ENCODE measurements at regions not wholly inside any gene's neighbourhood (a gene's known extent, or its start where the extent isn't known, plus 50 kb on each side); places are given as distances from the start of the nearest gene placed in this dataset.

DNA sequence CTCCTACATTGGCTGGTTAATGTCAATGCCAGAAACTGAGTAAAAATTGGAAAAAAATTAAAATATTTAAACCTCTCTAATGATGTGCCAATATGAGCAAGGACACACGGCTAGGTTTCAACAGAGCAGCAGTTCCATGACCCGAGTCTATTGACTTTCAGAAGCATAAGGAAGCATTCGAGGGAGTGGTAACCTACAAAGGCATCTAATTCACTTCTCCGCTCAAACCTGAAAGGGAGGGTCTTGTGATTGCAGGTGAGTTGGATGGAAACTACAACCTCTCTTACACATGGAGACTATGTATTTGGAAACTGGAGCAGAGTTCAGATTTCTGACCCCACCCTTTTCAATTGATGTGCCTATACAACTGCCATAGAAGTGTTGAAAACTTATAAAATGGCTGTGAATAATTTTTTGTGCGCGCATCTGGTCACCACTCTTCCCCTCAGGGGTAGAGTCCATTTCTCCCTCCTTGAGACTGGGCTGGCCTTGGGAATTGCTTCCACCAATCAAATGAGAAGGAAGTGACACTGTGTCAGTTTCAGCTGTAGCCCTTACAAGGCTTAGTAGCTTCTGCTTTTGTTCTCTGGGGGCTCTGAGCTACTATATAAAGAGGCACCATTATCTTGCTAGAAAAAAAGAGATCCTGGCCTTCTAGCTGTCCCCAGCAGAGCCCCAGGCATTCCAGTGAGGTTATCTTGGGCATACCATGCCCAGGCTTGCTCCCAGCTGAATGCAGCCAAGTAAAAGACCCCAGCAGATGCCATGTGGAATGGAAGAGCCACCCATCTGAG, 278.0 kb downstream of the EPHA4 start:
- DNase-seq = no peak

DNA sequence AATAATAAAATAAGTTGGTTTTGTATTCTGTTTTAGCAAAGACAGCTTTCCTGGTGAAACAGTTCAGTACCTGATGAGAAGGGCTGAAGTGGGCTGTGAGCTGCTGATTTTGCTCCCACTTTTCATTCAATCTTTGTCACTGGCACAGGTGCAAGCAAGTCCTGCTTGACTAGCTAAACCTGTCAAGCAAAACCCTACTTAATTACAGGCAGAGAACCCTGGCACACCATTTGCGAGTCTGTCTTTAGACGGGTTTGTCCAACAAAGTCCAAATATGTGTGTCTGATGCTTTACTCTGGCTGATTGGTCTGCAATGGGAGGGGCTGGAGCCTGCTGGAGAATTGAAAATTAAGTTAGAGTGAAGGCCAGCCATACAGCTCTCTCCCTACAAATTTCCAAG, 267.2 kb downstream of the EPHA4 start:
- no peak for DNase-seq

DNA sequence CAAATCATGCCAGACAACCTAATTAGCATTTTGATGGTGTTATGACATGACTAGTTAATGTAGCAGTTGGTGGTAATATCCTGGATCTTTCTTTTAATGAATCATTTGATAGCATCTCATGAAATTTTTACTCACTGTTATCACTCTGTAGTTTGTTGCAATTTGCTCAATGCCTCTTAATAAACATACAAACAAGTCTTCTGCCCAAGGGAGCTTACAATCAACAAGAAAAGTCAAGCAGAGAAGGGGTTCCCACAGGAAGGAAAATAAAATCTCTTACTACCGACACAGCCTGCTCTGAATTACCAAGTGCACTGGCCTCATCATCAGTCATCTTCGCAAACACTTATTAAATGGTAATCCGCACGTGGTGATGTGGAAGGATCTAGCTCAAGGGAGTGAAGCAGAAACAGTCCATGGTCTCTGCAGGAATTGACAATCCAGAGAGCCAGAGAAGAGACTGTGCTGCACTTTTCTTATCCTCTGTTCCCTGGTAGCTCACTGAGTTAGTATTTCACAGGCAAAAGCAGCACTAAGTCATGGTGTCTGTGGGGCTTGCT, 263.5 kb downstream of the EPHA4 start:
- no peak for DNase-seq

DNA sequence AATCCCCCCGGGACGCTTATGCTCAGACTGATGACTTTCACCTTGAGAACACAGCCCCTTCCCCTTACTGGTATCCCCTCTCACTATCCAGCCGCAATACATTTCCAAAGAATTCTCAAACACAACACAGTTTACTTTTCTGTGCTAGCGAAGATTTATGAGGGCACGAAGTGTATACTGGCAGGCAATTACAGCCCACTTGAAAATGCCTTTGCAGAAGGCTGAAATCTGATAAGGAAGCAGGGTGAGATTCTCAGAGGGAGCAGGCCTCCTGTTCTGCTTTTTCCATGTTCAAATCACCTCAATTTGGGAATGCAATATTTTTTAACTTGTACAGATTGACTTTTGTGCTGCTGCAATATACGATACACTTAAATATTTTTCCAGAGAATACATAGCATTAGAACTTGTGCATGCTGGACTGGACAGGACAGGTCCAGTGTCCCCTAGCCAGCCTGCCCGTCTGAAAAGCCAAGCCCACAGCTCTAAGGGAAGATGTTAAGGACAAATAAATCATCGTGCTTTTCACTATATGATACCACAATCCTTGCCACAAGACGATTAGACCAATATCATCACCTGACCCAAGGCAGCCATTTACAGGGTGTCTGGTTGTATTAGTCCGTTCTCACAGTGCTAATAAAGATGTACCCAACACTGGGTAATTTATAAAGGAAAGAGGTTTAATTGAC, 262.1 kb downstream of the EPHA4 start:
- no peak for DNase-seq

DNA sequence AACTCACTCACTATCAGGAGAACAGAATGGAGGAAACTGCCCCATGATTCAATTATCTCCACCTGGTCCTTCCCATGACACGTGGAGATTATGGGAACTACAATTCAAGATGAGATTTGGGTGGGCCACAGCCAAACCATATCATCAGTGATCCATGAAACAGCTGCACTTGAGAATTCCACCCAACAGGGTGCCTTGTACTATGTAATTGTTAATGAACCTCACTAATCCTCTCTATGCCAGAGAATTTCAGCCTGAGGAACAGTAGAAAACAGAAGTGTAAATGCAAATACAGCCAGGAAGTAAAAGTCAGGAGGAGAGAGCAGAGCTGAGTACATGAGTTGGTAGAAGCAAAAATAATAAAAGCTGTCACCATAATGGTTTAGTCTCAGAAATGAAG, 261.4 kb downstream of the EPHA4 start:
- no peak for DNase-seq

DNA sequence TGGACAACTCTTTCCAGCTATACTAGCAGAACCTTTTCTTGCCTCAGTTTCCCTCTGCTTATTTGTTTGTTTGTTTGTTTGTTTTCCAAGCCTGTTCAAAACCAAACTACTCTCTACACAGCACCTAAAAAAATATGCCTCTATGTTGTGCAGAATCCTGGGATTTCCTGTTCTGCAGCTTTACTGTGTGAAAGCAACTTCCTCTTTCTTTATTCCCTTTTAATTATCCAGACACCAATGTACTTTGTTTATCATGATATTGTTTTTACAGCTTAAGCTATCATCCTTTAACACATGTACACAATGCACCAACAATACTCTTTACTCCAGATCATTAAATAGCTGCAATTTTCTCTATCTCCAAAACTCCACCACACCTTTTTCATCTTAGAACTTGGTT, 259.5 kb downstream of the EPHA4 start:
- DNase-seq = no peak

DNA sequence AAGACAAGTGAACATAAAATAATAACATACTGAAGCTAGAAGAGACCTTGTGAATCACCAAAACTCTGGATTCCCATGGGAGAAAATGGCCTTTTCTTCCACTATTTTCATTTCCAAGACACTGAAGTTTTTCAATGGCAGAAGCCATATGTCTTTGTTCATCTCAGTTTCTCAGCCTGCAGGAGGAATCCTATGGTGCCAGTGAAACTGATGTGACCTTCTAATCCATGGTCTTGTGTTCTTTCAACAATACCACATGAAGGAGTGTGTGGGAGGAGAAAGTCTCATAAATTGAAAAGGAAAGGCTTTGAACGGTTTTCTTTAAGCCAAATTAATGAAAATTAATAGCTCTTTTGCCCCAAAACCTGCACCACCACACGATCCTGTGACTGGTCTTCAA, 257.3 kb downstream of the EPHA4 start:
- no peak for DNase-seq

DNA sequence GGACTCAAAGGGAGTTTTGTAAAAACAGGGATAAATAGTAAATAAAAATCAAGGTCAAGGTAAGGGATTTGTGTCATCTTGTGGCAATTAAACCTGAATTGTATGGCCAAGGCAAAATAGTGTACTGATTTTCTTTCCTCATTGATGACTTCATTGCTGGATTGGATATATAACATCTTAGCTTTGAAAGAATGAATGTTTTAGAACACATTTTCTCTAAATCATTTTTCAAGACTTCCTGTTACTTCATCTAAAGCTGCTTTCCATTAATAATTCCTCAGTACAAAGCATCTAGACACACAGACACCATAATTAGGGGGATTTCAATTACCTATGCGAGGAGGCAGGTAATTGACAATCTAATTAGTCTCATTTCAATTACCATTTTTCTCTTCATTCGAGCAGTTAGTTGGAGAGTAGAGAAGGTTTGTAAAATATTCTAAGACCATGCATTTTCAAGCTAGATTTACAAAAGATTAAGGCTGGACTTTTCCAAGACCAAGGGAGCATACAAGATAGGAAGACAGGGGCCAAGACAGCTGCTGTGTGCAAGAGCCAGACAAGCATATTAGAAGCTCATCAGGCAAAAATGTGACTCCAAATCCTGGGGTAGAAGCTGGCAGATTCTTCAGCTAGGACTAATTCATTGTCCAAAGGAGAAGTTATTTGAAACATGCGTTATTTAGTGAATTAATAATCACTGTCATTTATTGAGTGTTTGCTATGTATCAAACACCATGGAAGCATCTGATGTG, 253.6 kb downstream of the EPHA4 start:
- no peak for DNase-seq

DNA sequence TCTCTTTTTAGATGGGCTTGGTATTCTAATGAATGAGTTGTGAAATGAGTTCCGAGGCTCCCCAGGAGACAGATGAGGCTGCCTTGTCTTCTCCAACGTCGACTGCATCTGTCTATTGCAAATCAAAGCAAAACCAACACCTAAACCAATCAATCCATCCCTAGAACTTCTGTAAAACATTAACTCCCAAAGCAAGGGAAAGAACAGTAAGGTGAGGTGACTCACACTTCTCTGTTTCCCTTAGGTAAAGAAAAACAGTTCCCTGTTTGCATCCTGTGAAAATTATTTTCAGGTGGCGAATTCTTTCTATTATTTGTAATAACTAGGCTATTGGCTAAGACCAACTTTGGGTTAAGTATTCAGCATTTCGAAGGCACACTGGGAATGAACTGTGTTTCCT, 249.4 kb downstream of the EPHA4 start:
- DNase-seq = no peak

DNA sequence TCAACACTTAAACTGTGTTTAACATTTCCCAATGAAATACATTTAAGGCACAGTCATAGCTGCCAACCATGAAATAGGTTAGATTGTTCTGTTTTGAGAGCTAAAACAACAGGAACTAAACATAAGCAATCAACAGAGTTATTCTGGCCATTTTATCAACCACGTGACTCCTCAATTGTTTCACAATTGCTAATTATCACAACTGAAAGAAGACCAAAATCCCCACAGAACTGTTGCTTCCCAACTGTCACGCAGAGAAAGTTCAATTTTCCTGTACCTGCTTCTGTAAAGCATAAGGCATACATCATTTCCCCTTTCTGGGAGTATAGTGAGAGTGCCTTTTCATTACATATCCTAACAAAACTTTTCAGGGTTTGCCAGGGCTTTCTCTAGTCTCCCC, 248.6 kb downstream of the EPHA4 start:
- DNase-seq = no peak

DNA sequence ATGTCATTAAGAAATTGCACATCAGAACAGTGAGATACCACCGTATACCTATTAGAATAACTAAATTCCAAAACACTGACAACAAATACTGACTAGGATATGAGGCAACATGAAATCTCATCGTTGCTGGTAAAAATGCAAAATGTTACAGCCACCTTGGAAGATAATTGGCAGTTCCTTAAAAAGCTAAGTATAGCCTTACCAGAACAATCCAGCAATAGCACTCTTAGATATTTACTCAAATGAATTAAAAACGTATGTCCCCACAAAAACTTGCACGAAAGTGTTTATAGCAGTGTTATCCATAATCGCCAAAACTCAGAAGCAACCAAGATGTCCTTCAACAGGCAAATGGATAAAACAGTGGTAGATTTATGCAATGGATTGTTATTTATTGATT, 241.7 kb downstream of the EPHA4 start:
- DNase-seq = no peak

DNA sequence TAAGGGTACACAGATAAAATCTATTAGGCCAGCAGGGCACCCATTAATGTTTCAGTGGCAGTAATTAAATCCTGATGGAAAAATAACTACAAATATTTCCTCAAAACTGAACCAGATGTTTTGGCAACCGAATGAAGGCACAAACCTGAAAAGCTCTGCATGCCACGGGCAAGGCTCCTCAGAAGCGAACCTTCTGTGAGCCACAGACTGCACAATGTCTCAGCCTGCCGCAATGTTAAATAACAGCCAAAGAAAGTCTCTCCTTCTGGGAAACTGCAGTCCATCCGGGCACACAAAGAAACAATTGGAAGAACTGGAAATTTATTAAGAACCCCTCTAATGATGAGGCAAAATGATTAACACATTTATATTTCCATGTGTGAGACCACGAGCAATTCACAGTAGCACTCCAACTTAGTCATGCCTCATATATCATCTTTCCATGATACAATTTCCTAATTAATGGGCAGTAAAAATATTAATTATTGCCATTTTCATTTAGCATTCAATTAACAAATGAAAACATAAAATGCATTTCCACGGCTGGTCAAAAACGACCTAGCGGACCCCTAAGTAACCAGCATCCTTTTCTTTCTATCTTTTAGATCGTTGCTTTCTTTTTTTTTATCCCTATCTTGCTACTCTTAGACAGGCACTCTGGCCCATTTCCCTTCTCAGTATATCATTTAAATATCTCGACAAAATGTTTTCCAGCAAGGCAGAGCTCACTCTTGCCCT, 237.5 kb downstream of the EPHA4 start:
- no peak for DNase-seq

DNA sequence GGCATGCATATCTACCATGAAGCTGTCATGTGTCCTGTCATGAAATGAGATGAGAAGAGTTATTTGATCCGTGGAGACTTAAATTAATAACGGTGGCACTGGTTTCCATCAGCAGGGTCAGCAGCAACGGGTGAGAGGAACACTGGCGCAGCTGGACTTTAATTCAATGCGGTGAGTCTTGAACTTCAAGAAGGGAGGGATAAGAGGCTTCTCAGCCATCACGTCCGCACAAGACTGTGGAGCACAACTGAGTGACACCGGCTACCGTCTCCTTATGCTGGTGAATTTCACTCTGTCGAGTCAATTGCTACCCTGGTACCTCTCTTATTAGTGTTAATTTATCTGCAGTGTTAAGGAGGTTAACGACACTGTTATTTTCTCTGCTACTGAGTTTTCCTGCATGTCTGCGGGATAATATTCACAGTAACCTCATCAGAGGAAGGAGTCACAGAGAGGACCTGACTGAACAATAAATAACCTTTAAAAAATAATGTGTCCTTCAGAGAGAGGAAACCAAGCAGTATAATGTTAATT, 236.8 kb downstream of the EPHA4 start:
- no peak for DNase-seq

DNA sequence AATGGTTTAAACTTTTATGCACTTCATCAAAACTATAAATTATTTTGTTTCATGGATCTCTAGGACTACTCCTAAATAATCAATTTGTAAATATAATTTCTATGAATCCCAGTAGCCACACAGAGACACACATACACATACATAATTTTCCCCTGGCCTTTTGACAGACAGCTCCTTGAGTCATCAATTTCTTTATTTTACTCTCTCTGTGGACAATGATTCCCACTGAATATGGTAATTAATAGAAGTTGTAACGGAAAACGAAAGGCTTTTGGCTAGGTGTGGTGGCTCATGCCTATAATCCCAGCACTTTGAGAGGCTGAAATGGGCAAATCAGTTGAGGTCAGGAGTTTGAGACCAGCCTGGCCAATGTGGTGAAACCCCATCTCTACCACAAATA, 235.1 kb downstream of the EPHA4 start:
- no peak for DNase-seq

DNA sequence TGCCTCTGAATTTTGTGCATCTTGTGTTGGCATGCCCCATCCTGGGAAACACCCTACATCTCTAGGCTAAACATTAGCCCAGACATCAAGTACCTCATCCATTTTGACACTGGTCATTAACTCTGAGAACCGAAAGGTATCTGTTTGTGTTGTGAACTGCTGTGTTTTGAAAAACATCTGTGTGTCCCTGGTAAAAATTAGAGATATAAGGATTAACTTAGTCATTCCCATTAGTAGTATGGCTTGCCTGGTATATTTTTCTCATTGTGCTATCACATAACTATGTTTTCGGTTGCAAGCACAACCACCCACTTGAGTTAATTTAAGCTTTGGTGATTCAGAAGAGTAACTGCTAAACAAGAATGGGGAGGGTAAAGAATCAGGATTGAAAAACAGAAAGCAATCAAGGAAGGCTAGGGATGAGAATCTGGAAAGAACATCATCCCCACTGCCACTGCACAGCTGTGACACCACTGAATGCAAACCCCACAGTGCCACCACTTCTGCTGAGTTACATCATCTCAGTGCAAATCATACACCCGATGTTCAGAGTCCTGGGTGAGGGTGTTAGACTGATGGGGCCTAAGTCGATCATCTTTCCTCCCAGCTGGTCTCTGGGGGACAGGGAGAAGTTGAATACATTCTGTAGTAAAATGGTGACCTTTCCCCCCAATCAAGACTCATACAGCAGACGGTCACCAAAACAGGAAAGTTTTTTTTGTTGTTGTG, 234.0 kb downstream of the EPHA4 start:
- peak in 2 of 58 donors; percentile 0 to 7 for DNase-seq

DNA sequence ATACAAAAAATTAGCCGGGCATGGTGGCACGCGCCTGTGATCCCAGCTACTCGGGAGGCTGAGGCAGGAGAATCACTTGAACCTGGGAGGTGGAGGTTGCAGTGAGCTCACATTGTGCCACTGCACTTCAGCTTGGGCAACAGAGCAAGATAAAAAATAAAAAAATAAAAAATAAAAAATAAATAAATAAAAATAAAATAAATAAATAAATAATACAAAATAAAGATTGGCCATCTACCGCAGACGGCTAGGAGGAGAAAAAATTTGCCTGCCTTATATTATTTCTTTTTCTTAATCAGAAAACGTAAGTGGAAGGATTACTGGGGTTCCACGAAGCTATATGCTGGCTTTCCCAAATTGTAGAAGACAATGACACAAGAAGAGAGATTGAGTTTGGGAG, 229.7 kb downstream of the EPHA4 start:
- no peak for DNase-seq

DNA sequence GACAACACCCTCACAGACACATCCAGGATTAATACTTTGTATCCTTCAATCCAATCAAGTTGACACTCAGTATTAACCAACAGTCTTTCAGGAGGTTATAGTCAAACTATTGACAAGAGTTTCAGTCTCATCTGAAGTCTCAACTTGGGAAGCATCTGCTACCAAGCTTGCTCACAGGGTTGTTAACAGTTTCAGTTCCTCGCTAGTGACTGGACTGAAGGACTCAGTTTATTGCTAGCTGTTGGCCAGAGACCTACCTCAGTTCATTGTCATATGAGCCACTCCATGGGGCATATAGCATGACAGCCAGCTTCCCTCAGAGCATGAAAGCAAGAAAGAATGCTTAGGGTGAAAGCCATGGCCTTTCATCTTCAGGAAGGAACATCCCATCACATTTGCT, 228.6 kb downstream of the EPHA4 start:
- DNase-seq = no peak

DNA sequence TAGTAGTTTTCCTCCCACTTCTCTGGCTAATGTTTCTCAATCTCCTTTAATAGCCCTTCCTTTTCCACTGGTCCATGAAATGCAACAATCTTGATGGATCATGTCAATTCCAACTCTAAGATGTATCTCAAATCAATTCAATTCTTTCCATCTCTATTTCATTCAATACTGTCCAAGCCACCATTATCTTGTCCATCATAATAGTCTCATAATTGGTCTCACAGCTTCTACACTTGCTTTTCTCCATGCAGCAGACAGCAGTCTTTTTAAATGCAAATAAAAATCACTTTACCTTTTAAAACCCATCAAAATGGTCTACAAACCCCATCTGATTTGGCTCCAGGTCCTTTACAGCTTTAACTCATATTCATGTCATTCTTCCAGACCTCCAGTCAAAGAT, 226.6 kb downstream of the EPHA4 start:
- no peak for DNase-seq

DNA sequence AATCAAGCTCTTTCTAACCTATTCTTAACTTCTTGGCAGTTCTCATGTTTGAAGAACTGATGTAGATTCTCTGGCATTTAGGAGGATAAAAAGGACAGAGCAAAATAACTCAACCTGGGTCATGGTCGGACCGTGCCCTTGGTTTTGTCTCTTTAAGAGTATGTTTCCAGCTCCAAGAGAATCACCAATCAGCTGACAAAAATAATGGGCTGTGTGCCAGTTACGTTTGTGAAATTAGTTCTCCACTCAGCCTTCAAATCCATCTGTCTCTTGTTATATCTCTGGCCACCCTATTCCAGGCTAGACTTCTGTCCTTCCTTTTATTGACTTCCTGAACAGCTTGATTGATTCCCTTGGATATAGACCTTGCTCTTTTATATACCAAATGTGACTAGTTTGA, 225.7 kb downstream of the EPHA4 start:
- DNase-seq = no peak

DNA sequence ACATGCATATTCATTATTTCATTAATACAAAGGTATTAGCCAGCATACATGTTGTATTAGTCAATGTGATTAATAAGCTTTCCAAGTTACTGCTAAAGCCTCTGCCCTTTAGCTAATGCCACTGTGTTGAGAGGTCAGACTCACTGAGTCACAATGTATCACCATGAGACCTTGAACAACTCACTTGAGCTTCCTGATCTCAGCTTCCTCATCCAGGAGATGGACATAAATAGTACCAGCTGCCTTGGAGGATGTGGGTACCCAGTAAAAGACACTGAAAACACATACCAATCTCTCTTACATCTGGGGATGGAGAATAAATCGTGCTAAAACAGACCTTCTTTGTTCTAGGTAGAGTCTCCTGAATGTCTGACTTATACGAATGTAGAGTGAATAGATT, 224.6 kb downstream of the EPHA4 start:
- no peak for DNase-seq
